Ishikawa (cell line): ENCODE measurements at regions not wholly inside any gene's neighbourhood (a gene's known extent, or its start where the extent isn't known, plus 50 kb on each side); places are given as distances from the start of the nearest gene placed in this dataset.

Experiments
- CEBPB ChIP-seq: IDR thresholded peaks from 2 replicates; pipeline ENCODE4 v1.6.1; 2012
- CREB1 ChIP-seq: IDR thresholded peaks from 2 replicates; pipeline ENCODE4 v1.6.1; 2012; ENCODE audit warnings: low read depth
- EGR1 ChIP-seq: IDR thresholded peaks from 2 replicates; pipeline ENCODE4 v1.6.1; 2012
- EP300 ChIP-seq: IDR thresholded peaks from 2 replicates; pipeline ENCODE4 v1.6.1; 2012; ENCODE audit warnings: borderline replicate concordance
- FOXM1 ChIP-seq: IDR thresholded peaks from 2 replicates; pipeline ENCODE4 v1.6.1; 2012; ENCODE audit warnings: low read depth, borderline replicate concordance
- NFIC ChIP-seq: IDR thresholded peaks from 2 replicates; pipeline ENCODE4 v1.6.1; 2012
- RAD21 ChIP-seq: IDR thresholded peaks from 2 replicates; pipeline ENCODE4 v1.6.1; 2012; ENCODE audit warnings: low read depth
- TAF1 ChIP-seq: IDR thresholded peaks from 2 replicates; pipeline ENCODE4 v1.6.1; 2012; ENCODE audit warnings: low read depth, mild to moderate bottlenecking
- TCF12 ChIP-seq: IDR thresholded peaks from 2 replicates; pipeline ENCODE4 v1.6.1; 2012; ENCODE audit warnings: low read depth
- TEAD4 ChIP-seq: IDR thresholded peaks from 2 replicates; pipeline ENCODE4 v1.6.1; 2012
- YY1 ChIP-seq: IDR thresholded peaks from 2 replicates; pipeline ENCODE4 v1.6.1; 2012; ENCODE audit warnings: low read depth
- ZBTB7A ChIP-seq: IDR thresholded peaks from 2 replicates; pipeline ENCODE4 v1.6.1; 2012; ENCODE audit warnings: low read depth
- TF ChIP-seq, protein P1 (sequence below): IDR thresholded peaks from 2 replicates; pipeline ENCODE4 v1.6.1; 2012
- TF ChIP-seq, protein P2 (sequence below): IDR thresholded peaks from 2 replicates; pipeline ENCODE4 v1.6.1; 2012
- TF ChIP-seq, protein P3 (sequence below): IDR thresholded peaks from 2 replicates; pipeline ENCODE4 v1.6.1; 2012; ENCODE audit warnings: low read depth, mild to moderate bottlenecking

- TF ChIP-seq TEAD4, result peak; percentile 44
- TF ChIP-seq EP300, result no peak
- TF ChIP-seq TAF1, result no peak
- TF ChIP-seq NFIC, result no peak
- TF ChIP-seq, protein P1, sequence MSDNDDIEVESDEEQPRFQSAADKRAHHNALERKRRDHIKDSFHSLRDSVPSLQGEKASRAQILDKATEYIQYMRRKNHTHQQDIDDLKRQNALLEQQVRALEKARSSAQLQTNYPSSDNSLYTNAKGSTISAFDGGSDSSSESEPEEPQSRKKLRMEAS, result no peak
Measured at GRCh38 chr5:103461243-103461642, 101.3 kb downstream of the NUDT12 start.

- TF ChIP-seq YY1, result no peak
Measured at GRCh38 chr5:103458497-103459040, 104.0 kb downstream of the NUDT12 start.

- TF ChIP-seq, protein P2, sequence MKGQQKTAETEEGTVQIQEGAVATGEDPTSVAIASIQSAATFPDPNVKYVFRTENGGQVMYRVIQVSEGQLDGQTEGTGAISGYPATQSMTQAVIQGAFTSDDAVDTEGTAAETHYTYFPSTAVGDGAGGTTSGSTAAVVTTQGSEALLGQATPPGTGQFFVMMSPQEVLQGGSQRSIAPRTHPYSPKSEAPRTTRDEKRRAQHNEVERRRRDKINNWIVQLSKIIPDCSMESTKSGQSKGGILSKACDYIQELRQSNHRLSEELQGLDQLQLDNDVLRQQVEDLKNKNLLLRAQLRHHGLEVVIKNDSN, result no peak
- TF ChIP-seq TEAD4, result no peak
- TF ChIP-seq, protein P1, result no peak
- no peak for TF ChIP-seq ZBTB7A
- no peak for TF ChIP-seq FOXM1
Measured at GRCh38 chr5:103456476-103456875, 106.1 kb downstream of the NUDT12 start.

DNA sequence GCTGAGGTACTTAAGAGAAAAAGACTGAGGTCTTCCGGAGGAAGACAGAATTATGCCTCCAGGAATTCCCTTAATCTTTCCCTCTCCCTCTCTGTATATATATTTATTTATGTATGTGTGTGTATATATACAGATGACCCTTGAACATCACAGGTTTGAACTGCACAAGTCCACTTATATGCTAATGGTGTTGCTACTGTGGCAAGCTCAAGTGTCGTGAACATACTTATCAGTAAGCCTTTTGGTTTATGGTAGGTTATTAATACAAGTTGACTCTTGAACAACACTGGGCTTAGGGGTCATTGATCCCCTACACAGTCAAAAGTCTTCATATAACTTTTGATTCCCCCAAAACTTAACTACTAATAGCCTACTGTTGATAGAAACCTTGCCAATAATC is 106.8 kb downstream of the NUDT12 start:
- TF ChIP-seq, protein P2, result no peak
- TF ChIP-seq CREB1 (no peak), YY1 (no peak), ZBTB7A (no peak), TAF1 (no peak), CEBPB (no peak), TCF12 (no peak), EGR1 (no peak), NFIC (no peak), TEAD4 (no peak), RAD21 (no peak), EP300 (no peak), FOXM1 (no peak)
- TF ChIP-seq, protein P1, result no peak
- TF ChIP-seq, protein P3, sequence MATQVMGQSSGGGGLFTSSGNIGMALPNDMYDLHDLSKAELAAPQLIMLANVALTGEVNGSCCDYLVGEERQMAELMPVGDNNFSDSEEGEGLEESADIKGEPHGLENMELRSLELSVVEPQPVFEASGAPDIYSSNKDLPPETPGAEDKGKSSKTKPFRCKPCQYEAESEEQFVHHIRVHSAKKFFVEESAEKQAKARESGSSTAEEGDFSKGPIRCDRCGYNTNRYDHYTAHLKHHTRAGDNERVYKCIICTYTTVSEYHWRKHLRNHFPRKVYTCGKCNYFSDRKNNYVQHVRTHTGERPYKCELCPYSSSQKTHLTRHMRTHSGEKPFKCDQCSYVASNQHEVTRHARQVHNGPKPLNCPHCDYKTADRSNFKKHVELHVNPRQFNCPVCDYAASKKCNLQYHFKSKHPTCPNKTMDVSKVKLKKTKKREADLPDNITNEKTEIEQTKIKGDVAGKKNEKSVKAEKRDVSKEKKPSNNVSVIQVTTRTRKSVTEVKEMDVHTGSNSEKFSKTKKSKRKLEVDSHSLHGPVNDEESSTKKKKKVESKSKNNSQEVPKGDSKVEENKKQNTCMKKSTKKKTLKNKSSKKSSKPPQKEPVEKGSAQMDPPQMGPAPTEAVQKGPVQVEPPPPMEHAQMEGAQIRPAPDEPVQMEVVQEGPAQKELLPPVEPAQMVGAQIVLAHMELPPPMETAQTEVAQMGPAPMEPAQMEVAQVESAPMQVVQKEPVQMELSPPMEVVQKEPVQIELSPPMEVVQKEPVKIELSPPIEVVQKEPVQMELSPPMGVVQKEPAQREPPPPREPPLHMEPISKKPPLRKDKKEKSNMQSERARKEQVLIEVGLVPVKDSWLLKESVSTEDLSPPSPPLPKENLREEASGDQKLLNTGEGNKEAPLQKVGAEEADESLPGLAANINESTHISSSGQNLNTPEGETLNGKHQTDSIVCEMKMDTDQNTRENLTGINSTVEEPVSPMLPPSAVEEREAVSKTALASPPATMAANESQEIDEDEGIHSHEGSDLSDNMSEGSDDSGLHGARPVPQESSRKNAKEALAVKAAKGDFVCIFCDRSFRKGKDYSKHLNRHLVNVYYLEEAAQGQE, result no peak

GRCh38 chr5:103454770-103455169 is 107.8 kb downstream of the NUDT12 start:
- TF ChIP-seq CEBPB, result no peak
- TF ChIP-seq, protein P3, result peak; percentile 85

DNA sequence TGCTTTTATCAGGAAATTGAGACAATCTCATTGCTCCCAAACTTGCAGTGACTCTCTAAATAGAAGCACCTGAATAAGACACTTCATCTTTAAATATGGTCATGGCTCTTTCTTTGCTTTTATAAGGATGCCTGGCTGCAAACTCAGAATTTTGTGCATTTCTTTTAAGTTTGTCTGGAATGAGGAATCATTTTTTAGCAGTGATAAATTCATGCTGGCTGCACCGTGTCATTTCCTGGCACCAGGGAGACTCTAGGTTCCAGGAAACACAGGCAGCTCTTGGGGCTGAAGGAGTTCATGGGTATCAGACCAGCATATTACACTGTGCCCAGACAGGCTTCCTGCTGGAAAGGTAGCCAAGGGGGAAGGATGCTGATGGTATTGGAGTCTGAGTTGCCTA is 109.9 kb downstream of the NUDT12 start:
- TF ChIP-seq FOXM1 (no peak), YY1 (no peak)

GRCh38 chr5:103452089-103452488 is 110.5 kb downstream of the NUDT12 start:
- TF ChIP-seq ZBTB7A (no peak), EGR1 (no peak), NFIC (no peak), CREB1 (no peak), CEBPB (no peak), TAF1 (no peak), TCF12 (no peak), EP300 (no peak), TEAD4 (no peak)
- TF ChIP-seq, protein P3, result no peak
